ENCODE measurements at regions not wholly inside any gene's neighbourhood (a gene's known extent, or its start where the extent isn't known, plus 50 kb on each side); places are given as distances from the start of the nearest gene placed in this dataset.

- TF ChIP-seq POLR2AphosphoS5 (IDR thresholded peaks at IDR 0.05) = no peak
- TF ChIP-seq EP300 (IDR thresholded peaks at IDR 0.05) = no peak
- TF ChIP-seq CTCF (IDR thresholded peaks at IDR 0.05) = no peak
Measured at GRCh38 chr5:138661991-138662434, 86.8 kb upstream of the HSPA9 start.

Measured in stomach (tissue), 4 donors.